H9 (cell line): ENCODE measurements at regions not wholly inside any gene's neighbourhood (a gene's known extent, or its start where the extent isn't known, plus 50 kb on each side); places are given as distances from the start of the nearest gene placed in this dataset.

ENCODE experiments used
- DNase-seq: peaks from one replicate; pipeline ENCODE4 v3.0.0-alpha.2; 2017
- H2AFZ ChIP-seq: one replicate; pipeline ENCODE4 v1.6.1; 2013; ENCODE audit warnings: mild to moderate bottlenecking, low read length, control low read depth, moderate library complexity
- H2AK5ac ChIP-seq: 2 replicates; pipeline ENCODE4 v1.6.1; 2013; ENCODE audit warnings: low read length, control low read depth, mixed read lengths; ENCODE audit not compliant: insufficient read length
- H2BK120ac ChIP-seq: one replicate; pipeline ENCODE4 v1.6.1; 2013; ENCODE audit warnings: low read depth, mild to moderate bottlenecking, low read length, control low read depth, inconsistent platforms; ENCODE audit not compliant: poor library complexity, severe bottlenecking
- H2BK12ac ChIP-seq: 2 replicates; pipeline ENCODE4 v1.6.1; 2013; ENCODE audit warnings: low read length, control low read depth, mixed read lengths, low read depth; ENCODE audit not compliant: insufficient read length
- H2BK15ac ChIP-seq: 2 replicates; pipeline ENCODE4 v1.6.1; 2013; ENCODE audit warnings: low read depth, low read length, control low read depth
- H2BK20ac ChIP-seq: one replicate; pipeline ENCODE4 v1.6.1; 2013; ENCODE audit warnings: low read depth, mild to moderate bottlenecking, low read length, control low read depth, inconsistent platforms; ENCODE audit not compliant: poor library complexity, severe bottlenecking
- H2BK5ac ChIP-seq: 2 replicates; pipeline ENCODE4 v1.6.1; 2013; ENCODE audit warnings: low read length, control low read depth, mixed read lengths; ENCODE audit not compliant: insufficient read length
- H3K14ac ChIP-seq: 2 replicates; pipeline ENCODE4 v1.6.1; 2013; ENCODE audit warnings: low read length, control low read depth; ENCODE audit not compliant: insufficient read depth
- H3K18ac ChIP-seq: 2 replicates; pipeline ENCODE4 v1.6.1; 2013; ENCODE audit warnings: low read depth, mild to moderate bottlenecking, mixed read lengths, low read length, control low read depth; ENCODE audit not compliant: insufficient read length
- H3K23ac ChIP-seq: 2 replicates; pipeline ENCODE4 v1.6.1; 2013; ENCODE audit warnings: low read length, control low read depth, mixed read lengths, low read depth; ENCODE audit not compliant: insufficient read length
- H3K23me2 ChIP-seq: 2 replicates; pipeline ENCODE4 v1.6.1; 2013; ENCODE audit warnings: low read depth, mild to moderate bottlenecking, mixed read lengths, low read length, control low read depth; ENCODE audit not compliant: insufficient read length, poor library complexity, severe bottlenecking
- H3K27ac ChIP-seq: 2 replicates; pipeline ENCODE4 v1.5.1; 2013; ENCODE audit warnings: low read length, control low read depth, mixed read lengths, low read depth; ENCODE audit not compliant: insufficient read length
- H3K27me3 ChIP-seq: 2 replicates; pipeline ENCODE4 v1.6.1; 2013; ENCODE audit warnings: low read length, control low read depth, inconsistent platforms; ENCODE audit not compliant: insufficient read depth
- H3K4ac ChIP-seq: 2 replicates; pipeline ENCODE4 v1.6.1; 2013; ENCODE audit warnings: low read depth, mild to moderate bottlenecking, control low read depth, inconsistent platforms, low read length, moderate library complexity
- H3K4me1 ChIP-seq: 2 replicates; pipeline ENCODE4 v1.6.1; 2013; ENCODE audit warnings: low read length, control low read depth, inconsistent platforms; ENCODE audit not compliant: insufficient read depth
- H3K4me2 ChIP-seq: 2 replicates; pipeline ENCODE4 v1.6.1; 2013; ENCODE audit warnings: low read length, control low read depth, mixed read lengths; ENCODE audit not compliant: insufficient read length, insufficient read depth
- H3K56ac ChIP-seq: 2 replicates; pipeline ENCODE4 v1.6.1; 2013; ENCODE audit warnings: low read depth, mild to moderate bottlenecking, mixed read lengths, low read length, control low read depth; ENCODE audit not compliant: insufficient read length
- H3K79me1 ChIP-seq: 2 replicates; pipeline ENCODE4 v1.6.1; 2013; ENCODE audit warnings: low read depth, mild to moderate bottlenecking, moderate library complexity, low read length, control low read depth, inconsistent platforms; ENCODE audit not compliant: insufficient read depth, poor library complexity, severe bottlenecking
- H3K79me2 ChIP-seq: 2 replicates; pipeline ENCODE4 v1.6.1; 2013; ENCODE audit warnings: low read length, control low read depth, inconsistent platforms; ENCODE audit not compliant: insufficient read depth
- H3K9ac ChIP-seq: 2 replicates; pipeline ENCODE4 v1.6.1; 2013; ENCODE audit warnings: low read length, control low read depth, mixed read lengths; ENCODE audit not compliant: insufficient read length; ENCODE audit errors: extremely low read depth
- H3K9me3 ChIP-seq: one replicate; pipeline ENCODE4 v1.6.1; 2013; ENCODE audit warnings: low read depth, low read length, inconsistent platforms; ENCODE audit not compliant: control insufficient read depth
- H3T11ph ChIP-seq: one replicate; pipeline ENCODE4 v1.6.1; 2013; ENCODE audit warnings: mild to moderate bottlenecking, low read length, control low read depth, inconsistent platforms
- H4K20me1 ChIP-seq: one replicate; pipeline ENCODE4 v1.6.1; 2013; ENCODE audit not compliant: control insufficient read depth, insufficient read length, insufficient read depth
- H4K5ac ChIP-seq: 2 replicates; pipeline ENCODE4 v1.6.1; 2013; ENCODE audit warnings: low read depth, mild to moderate bottlenecking, mixed read lengths, low read length, control low read depth; ENCODE audit not compliant: insufficient read length
- H4K8ac ChIP-seq: replicated peaks from 2 replicates; pipeline ENCODE4 v1.6.1; 2013; ENCODE audit warnings: low read length, control low read depth, mixed read lengths, low read depth; ENCODE audit not compliant: insufficient read length
- H4K91ac ChIP-seq: 2 replicates; pipeline ENCODE4 v1.6.1; 2013; ENCODE audit warnings: low read depth, mild to moderate bottlenecking, moderate library complexity, mixed read lengths, low read length, control low read depth; ENCODE audit not compliant: insufficient read length
- H3K27ac Mint-ChIP-seq, 3 experiments: 2 replicates in 2 of 3; 3 replicates in 1 of 3; pipeline ENCODE4 v1.8.0; 2020 to 2021; ENCODE audit warnings: mixed read lengths in 3 of 3, mild to moderate bottlenecking in 1 of 3, moderate library complexity in 1 of 3
- H3K27me3 Mint-ChIP-seq: 2 replicates; pipeline ENCODE4 v1.8.0; 2021; ENCODE audit warnings: low read depth, mild to moderate bottlenecking, moderate library complexity, mixed read lengths
- H3K36me3 Mint-ChIP-seq, 3 experiments: 2 replicates in 2 of 3; 3 replicates in 1 of 3; pipeline ENCODE4 v1.8.0; 2020 to 2021; ENCODE audit warnings: low read depth in 3 of 3, mixed read lengths in 3 of 3; ENCODE audit not compliant: insufficient read depth in 1 of 3
- H3K4me1 Mint-ChIP-seq, 2 experiments: 2 replicates each; pipeline ENCODE4 v1.8.0; 2020; ENCODE audit warnings: mixed read lengths in 2 of 2
- H3K4me3 Mint-ChIP-seq, 2 experiments: 2 replicates in 1 of 2; 3 replicates in 1 of 2; pipeline ENCODE4 v1.8.0; 2020 to 2021; ENCODE audit warnings: mild to moderate bottlenecking in 2 of 2, mixed read lengths in 2 of 2, moderate library complexity in 1 of 2
- H3K9me3 Mint-ChIP-seq, 2 experiments: 2 replicates in 1 of 2; 3 replicates in 1 of 2; pipeline ENCODE4 v1.8.0; 2020; ENCODE audit warnings: mild to moderate bottlenecking in 2 of 2, mixed read lengths in 2 of 2, moderate library complexity in 1 of 2
- WGBS: extraction: QIAGEN DNeasy Blood & Tissue Kit; methylation state at CpG from one replicate; pipeline ENCODE4 v1.1.7; 2013; ENCODE audit warnings: missing lambda C conversion rate, low lambda C conversion rate, mixed read lengths; ENCODE audit not compliant: insufficient read length; ENCODE audit errors: extremely low coverage; 5-methylcytosine and 5-hydroxymethylcytosine counted together
- TF ChIP-seq, protein P1 (sequence below): fragments of 200-600 bp; sonication (generic); conservative IDR thresholded peaks from 3 replicates; pipeline ENCODE4 v1.8.0; 2021; ENCODE audit warnings: antibody characterized with exemption, mild to moderate bottlenecking

DNA sequence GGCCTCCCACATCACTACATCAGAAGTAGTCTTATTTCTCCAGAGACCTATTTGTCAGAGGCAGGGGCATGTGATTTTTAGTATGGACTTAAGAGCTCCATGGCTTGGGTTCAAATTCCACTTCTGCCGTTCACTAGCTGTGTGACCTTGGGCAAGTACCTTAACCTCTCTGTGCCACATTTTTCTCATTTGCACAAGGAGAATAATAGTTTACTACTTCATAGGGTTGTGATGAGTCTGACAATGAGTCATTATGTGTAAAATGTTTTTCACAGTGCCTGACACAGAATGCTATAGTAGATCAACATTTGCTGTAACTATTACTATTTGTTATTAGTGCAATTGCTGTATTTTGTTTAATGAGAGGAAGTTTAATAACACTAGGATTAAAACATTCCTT, 200.6 kb downstream of the PRDM2 start:
- Mint-ChIP-seq H3K27me3 (peaks cover 60% of the 10 kb centered on the region), H3K36me3 (no peaks in the 10 kb centered on the region; a peak in 1 of 7 replicates), H3K27ac (no peak overlapping the region), H3K9me3 (peaks cover 8 to 11% of the 10 kb centered on the region in 2 experiments; a peak in 3 of 5 replicates), H3K4me1 (peaks cover 0 to under 1% of the 10 kb centered on the region in 2 experiments; a peak in 2 of 4 replicates), H3K4me3 (no peak overlapping the region)
- Histone ChIP-seq H3K23ac (no peak overlapping the region), H3K56ac (no peak overlapping the region), H3K18ac (no peak overlapping the region), H3K23me2 (no peaks in the 10 kb centered on the region), H4K20me1 (no peaks in the 10 kb centered on the region), H4K8ac (no peak overlapping the region), H2BK12ac (no peak overlapping the region), H4K5ac (no peak overlapping the region), H2BK5ac (no peak overlapping the region), H4K91ac (no peak overlapping the region), H2BK120ac (no peak overlapping the region), H3K27me3 (no peaks in the 10 kb centered on the region), H3K4me2 (no peak overlapping the region), H2BK15ac (no peak overlapping the region), H3K4ac (no peak overlapping the region), H3K14ac (no peak overlapping the region), H2AK5ac (no peak overlapping the region), H3K79me1 (no peaks in the 10 kb centered on the region), H3K9ac (no peak overlapping the region), H3K79me2 (no peaks in the 10 kb centered on the region), H3K9me3 (no peaks in the 10 kb centered on the region), H3K4me1 (no peaks in the 10 kb centered on the region), H3K27ac (no peak overlapping the region), H2AFZ (no peak overlapping the region), H2BK20ac (no peak overlapping the region), H3T11ph (no peak overlapping the region)
- DNase-seq = no peak
- no CpG with 5 or more reads among the region's 1 CpG for WGBS
- TF ChIP-seq, protein P1, sequence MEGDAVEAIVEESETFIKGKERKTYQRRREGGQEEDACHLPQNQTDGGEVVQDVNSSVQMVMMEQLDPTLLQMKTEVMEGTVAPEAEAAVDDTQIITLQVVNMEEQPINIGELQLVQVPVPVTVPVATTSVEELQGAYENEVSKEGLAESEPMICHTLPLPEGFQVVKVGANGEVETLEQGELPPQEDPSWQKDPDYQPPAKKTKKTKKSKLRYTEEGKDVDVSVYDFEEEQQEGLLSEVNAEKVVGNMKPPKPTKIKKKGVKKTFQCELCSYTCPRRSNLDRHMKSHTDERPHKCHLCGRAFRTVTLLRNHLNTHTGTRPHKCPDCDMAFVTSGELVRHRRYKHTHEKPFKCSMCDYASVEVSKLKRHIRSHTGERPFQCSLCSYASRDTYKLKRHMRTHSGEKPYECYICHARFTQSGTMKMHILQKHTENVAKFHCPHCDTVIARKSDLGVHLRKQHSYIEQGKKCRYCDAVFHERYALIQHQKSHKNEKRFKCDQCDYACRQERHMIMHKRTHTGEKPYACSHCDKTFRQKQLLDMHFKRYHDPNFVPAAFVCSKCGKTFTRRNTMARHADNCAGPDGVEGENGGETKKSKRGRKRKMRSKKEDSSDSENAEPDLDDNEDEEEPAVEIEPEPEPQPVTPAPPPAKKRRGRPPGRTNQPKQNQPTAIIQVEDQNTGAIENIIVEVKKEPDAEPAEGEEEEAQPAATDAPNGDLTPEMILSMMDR = no peak
